ENCODE measurements at regions not wholly inside any gene's neighbourhood (a gene's known extent, or its start where the extent isn't known, plus 50 kb on each side); places are given as distances from the start of the nearest gene placed in this dataset.
"Not testable (repeated sequence)": the region's sequence is repeated elsewhere in the genome, so short reads cannot be mapped to it uniquely, and the experiment has no call there.

DNA sequence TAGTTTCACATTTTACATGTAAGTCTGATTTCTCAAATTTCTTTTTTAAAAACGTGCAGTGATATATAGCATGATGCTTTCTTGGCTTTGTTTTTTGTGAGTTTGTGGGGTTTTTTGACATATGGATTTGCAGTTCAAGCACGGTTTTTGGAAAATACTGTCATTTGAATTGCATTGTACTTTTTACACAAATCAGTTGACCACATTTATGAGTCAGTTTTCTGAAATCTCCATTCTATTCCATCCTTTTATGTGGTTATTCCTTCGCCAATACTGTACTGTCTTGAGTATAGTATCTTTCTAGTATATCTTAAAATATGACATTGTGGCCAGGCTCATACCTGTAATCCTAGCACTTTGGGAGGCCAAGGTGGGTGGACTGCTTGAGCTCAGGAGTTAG is 890.0 kb upstream of the CITED2 start:
- ATAC-seq (no peak), DNase-seq (ENCODE audit: low spot score in 2 of 2) (no peak)
- Mint-ChIP-seq H3K36me3 (no peaks in the 10 kb centered on the region), H3K27ac (no peak overlapping the region), H3K9me3 (no peaks in the 10 kb centered on the region)

DNA sequence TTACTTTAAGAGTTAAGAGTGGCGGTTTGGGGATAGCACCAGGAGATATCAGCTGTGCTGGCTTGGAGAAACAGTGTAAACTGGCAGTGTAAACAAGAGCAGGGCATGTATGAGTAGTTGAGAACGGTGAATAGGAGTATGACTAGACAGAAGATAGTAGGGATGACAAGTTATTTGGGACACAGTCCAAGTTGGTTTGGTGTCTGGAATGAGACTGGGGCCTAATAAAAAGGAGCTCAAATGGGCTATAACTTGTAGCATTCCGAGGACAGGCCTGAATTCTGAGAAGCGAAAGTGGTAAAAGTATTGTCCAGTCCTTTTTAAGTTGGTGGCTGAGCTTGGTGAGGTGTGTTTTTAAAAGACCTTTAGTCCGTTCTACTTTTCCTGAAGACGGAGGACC is 883.9 kb upstream of the CITED2 start:
- not testable (repeated sequence) for ATAC-seq; H3K27ac Mint-ChIP-seq; H3K36me3 Mint-ChIP-seq; H3K9me3 Mint-ChIP-seq; DNase-seq (ENCODE audit: low spot score in 2 of 2)

DNA sequence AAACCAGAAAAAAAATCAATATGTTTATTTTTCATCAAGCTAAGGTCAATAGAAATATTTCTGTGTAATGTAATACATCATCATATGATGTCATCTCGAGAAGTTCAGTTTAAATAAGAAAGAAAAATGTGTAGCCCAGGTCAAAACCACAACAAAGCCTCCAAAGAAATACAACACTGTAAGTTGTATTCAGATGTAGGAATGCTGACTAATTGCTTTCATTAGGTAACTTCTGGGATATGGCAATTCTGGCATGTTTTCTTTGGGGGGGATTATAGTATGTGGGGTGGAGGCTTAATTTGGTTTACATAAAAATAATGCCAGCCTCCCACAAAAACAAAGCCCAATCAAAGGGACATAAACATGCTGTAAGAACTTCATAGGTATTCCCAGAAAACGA is 881.8 kb upstream of the CITED2 start:
- no peaks in the 10 kb centered on the region for H3K36me3 Mint-ChIP-seq
- ATAC-seq: no peak
- no peaks in the 10 kb centered on the region for H3K9me3 Mint-ChIP-seq
- DNase-seq (ENCODE audit: low spot score in 2 of 2): no peak
- no peak overlapping the region for H3K27ac Mint-ChIP-seq

DNA sequence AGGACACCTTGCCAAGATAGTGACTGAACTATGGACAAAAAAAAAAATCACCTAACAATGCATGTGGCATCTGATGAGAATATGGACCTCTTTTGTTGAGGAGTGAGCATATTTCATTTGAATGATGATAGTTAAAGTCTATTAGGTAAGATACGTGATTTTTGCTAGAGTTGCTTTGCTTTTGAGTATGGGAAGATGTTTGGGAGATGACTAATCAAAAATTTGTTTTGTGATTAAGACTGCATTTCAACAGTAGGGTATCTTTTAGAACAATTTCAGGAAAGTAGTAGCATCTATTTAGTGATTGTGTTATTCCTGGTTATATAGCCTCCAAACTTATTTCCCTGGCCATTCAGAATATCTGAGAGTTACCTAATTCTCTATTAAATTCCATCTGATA is 878.6 kb upstream of the CITED2 start:
- DNase-seq (ENCODE audit: low spot score in 2 of 2) (no peak), ATAC-seq (no peak)
- H3K9me3 Mint-ChIP-seq: no peaks in the 10 kb centered on the region
- no peak overlapping the region for H3K27ac Mint-ChIP-seq
- H3K36me3 Mint-ChIP-seq: no peaks in the 10 kb centered on the region

DNA sequence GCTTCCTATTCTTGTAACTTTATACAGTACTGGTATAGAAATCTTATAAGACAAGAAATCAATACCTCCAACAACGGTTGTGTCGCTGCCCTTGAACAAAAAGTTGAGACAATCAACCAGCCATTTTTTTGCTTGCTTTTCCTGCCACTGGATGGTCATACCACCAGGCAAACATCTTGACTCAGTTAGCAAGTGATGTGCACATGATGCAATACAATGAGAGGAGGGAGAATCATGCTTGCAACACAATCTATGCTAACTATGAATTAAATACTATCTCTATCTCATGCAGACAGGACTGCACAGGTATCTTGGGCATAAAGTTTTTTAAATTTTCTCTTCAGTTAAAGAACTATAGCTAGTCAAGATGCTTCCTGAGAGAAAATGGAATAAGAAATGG is 877.7 kb upstream of the CITED2 start:
- no peaks in the 10 kb centered on the region for H3K9me3 Mint-ChIP-seq
- no peaks in the 10 kb centered on the region for H3K36me3 Mint-ChIP-seq
- no peak for DNase-seq (ENCODE audit: low spot score in 2 of 2)
- ATAC-seq: no peak
- H3K27ac Mint-ChIP-seq: no peak overlapping the region

DNA sequence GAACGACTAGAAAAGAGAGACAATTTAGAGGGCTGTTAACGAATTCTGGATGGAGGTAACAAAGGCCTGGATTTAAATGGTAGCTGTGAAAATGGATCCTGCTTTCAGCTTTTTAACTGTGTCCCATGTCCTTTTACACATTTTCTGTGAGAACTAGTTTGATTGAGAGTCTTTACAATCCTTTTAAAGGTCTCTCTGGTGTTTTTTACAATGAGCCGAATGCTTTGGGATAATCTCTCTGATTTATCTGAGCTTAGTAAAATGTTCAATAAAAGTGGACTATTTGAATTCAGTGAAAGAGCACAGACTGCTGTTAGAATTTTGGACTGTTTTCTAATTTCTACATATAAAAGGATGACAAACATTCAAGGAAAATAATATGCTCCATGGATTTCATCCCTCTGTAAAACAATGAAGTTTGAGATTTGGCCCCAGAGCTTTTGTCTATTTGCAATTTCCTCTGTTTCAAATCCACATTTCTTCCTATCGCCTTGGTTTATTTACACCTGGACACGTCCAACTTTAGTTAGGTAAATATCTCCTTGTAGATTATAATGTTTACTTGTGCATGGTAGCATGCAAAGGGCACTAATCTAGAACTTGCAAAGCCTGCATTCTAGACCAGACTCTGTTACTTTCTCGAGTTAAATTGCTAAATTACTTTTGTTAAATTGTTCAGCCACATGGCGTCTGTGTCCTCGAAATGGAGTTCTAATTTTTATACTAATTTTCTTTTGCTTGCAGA is 871.0 kb upstream of the CITED2 start:
- H3K9me3 Mint-ChIP-seq: no peaks in the 10 kb centered on the region
- no peaks in the 10 kb centered on the region for H3K36me3 Mint-ChIP-seq
- no peak overlapping the region for H3K27ac Mint-ChIP-seq
- DNase-seq (ENCODE audit: low spot score in 2 of 2) (no peak), ATAC-seq (no peak)

DNA sequence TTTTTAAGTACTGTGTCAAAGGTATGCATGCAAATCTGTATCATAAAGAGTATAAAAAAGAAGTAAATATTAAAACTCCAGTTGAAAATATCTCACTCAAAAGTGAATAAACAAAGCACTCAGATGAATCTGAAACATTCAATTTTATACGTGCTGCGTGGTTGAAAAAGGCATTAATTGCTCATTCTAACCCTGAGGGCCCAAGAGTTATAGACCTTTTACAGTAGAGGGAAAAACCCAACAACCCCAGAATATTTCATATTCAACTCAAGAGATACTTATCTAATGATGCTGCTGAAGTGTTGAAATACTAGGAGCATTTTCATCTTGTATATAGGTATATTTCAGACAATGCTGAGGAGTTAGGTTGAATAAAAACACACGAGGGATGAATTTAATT is 862.8 kb upstream of the CITED2 start:
- no peak for ATAC-seq
- no peak overlapping the region for H3K27ac Mint-ChIP-seq

DNA sequence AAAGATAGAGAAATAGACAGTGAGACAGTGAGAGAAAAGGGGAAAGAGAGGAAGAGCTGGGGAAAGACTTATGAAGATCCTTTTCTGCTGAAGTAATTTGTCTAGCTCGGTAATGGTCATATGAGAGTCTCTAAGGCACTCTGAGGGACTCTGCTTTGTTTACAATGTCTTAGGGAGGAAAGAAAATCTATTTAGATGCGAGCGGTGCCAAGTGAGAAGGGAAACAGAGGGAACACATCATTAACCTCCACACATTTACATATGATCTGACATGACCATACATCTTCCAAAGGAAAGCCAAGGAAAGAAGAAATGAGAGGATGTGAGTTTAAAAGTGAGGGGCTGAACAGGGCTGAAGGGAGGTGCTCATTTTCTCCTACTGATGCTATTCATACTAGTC is 862.3 kb upstream of the CITED2 start:
- Mint-ChIP-seq H3K27ac (no peak overlapping the region), H3K9me3 (peaks cover 6 to 12% of the 10 kb centered on the region in 2 donors), H3K36me3 (peaks cover 0 to 11% of the 10 kb centered on the region in 2 donors)
- DNase-seq (ENCODE audit: low spot score in 2 of 2): no peak
- ATAC-seq: no peak

More for the DNA sequence above, 862.8 kb upstream of the CITED2 start:
- H3K9me3 Mint-ChIP-seq: peaks cover 6 to 7% of the 10 kb centered on the region in 2 donors
- no peak for DNase-seq (ENCODE audit: low spot score in 2 of 2)
- H3K36me3 Mint-ChIP-seq: peaks cover 0 to 6% of the 10 kb centered on the region in 2 donors

DNA sequence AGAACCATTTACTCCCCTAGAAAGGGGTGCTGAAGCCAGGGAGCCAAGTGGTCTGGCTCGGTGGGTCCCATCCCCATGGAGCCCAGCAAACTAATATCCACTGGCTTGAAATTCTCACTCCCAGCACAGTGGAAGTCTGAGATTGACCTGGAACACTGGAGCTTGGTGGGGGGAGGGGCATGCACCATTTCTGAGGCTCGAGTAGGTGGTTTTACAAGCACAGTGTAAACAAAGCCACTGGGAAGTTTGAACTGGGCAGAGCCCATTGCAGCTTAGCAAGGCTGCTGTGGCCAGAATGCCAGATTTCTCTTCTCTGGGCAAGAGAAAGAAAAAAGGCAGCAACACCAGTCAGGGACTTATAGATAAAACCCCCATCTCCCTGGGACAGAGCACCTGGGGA is 855.8 kb upstream of the CITED2 start:
- Mint-ChIP-seq H3K27ac (no peak overlapping the region), H3K9me3 (peaks cover 6 to 20% of the 10 kb centered on the region in 2 donors), H3K36me3 (peaks cover 0 to 23% of the 10 kb centered on the region in 2 donors)
- DNase-seq (ENCODE audit: low spot score in 2 of 2): no peak
- ATAC-seq: no peak

DNA sequence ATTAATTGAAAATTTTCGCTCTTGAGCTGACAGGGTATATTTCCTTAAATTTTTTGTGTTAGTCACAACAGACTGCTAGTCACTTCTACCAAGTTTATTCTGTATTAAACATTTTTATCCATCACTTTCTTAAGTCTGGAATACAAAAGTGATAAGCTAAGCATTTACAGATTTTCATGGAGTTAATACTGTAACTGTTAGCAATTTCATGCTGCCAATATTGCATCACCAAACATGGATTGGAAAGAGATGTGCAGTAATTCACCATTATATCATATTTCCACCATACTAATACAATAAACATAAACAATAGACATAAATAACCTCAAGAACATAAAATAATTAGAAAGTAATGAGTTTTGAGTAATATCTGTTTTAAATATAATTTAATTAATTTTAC is 854.0 kb upstream of the CITED2 start:
- Mint-ChIP-seq H3K36me3 (peaks cover 0 to 23% of the 10 kb centered on the region in 2 donors), H3K9me3 (peaks cover 6 to 20% of the 10 kb centered on the region in 2 donors), H3K27ac (no peak overlapping the region)
- ATAC-seq (no peak), DNase-seq (ENCODE audit: low spot score in 2 of 2) (no peak)

DNA sequence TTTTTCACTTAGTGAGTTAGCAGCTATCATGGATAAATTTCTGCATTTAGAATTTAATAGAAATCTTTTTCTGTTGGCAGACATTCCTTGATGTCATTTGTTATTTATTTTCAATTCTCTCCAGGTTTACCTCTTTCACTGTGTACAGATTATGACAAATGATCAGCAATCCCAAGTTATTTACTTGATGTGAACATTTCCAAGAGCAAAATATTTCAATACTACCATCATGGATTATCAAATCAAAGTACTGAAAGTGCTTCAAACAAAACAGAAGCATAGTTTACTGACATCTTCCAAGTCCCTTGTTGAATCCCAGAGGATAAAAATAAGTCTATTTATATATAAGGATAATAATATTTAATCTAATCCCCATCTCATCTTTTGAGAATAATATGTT is 852.2 kb upstream of the CITED2 start:
- DNase-seq (ENCODE audit: low spot score in 2 of 2) (no peak), ATAC-seq (no peak)
- Mint-ChIP-seq H3K9me3 (peaks cover 0 to 8% of the 10 kb centered on the region in 2 donors), H3K27ac (no peak overlapping the region), H3K36me3 (peaks cover 0 to 11% of the 10 kb centered on the region in 2 donors)

DNA sequence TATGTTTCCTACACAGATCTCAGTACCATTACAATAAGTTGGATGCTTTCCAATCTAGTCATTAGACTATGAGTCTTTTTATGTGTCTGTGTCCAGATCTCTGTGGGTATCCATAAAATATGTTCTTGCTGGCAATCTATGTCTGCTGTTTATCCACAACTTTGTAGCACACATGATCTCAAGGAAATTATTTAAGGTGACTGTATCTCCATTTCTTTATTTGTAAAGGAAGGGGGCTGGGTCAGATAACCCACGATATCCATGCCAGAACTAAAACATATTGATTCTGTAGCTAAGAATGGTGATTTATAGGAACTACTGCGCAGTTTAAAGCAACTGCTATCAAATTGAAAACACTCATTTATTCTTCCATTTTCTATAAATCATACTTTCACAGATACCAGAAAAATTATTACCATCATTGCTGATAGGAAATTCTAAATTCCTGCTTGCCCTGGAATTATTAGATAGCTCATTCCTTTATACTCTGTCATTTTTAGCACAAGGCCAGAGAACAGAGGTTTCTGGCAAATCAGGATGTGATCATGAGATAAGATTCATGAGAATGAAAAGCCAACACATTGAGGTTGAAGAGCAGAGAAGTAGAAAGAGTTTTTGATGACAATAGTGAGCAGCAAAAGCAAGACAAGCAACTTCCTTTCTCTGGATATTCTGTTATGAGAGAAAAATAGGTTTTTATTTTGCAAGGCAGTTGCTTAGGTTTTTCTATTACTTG is 851.4 kb upstream of the CITED2 start:
- Mint-ChIP-seq H3K27ac (no peak overlapping the region), H3K9me3 (peaks cover 0 to 5% of the 10 kb centered on the region in 2 donors), H3K36me3 (peaks cover 0 to 4% of the 10 kb centered on the region in 2 donors)
- DNase-seq (ENCODE audit: low spot score in 2 of 2) (no peak), ATAC-seq (no peak)

DNA sequence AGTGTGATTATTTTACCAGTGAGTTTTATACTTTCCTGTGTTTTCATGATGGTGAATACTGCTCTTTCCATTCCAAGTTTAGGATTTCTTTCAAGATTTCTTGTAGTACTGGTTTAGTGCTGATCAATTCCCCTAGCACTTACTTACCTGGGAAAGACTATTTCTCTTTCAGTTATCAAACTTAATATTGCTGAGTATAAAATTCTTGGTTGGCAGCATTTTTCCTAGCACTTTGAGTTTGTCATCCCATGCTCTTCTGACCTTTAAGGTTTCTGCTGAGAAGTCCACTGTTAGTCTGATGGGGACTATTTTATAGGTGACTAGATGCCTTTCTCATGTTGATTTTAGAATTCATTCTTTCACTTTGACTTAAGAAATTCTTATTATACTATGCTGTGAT is 842.8 kb upstream of the CITED2 start:
- DNase-seq (ENCODE audit: low spot score in 2 of 2): no peak
- H3K36me3 Mint-ChIP-seq: peaks cover 0 to 12% of the 10 kb centered on the region in 2 donors
- no peak overlapping the region for H3K27ac Mint-ChIP-seq
- no peak for ATAC-seq
- H3K9me3 Mint-ChIP-seq: peaks cover 12 to 16% of the 10 kb centered on the region in 2 donors

DNA sequence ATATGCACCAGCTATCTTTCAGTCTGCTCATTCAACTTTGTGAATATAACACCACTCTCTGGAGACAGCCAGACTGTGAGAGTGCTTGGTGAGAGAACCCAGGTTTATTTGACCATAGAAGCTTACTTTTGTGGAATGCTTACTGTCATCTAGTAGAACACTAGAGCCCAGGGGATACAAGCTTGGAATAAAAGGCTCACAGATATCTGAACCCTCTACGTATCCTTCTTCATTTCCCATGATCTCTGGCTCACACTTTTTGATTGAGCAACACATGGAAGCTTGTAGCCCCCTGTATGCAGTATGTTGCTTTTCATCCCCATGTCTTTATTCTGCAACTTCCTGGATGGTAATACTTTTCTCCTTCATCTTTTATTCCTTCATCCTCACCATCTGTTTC is 835.3 kb upstream of the CITED2 start:
- Mint-ChIP-seq H3K36me3 (no peaks in the 10 kb centered on the region), H3K27ac (no peak overlapping the region), H3K9me3 (peaks cover 0 to 4% of the 10 kb centered on the region in 2 donors)
- DNase-seq (ENCODE audit: low spot score in 2 of 2): no peak
- ATAC-seq: no peak

DNA sequence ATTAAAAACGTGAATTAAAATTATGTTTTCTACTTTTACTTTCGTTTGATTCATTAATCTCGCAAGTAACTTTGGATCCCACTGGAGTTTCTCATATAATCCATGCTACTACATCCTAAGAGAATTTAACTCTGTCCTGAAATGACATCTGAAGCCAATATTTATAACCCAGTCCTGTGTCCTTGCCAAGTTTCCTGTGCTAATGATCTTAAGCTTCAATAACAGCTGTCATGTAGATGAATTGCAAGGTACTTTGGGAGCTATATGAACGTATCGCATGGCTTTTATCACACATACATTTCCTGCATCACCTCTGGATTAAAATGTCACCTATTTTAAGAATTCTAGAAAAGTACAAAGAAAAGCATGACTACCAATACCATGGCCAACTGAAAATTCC is 833.8 kb upstream of the CITED2 start:
- no peak for ATAC-seq
- Mint-ChIP-seq H3K36me3 (no peaks in the 10 kb centered on the region), H3K9me3 (no peaks in the 10 kb centered on the region), H3K27ac (no peak overlapping the region)
- DNase-seq (ENCODE audit: low spot score in 2 of 2): no peak

DNA sequence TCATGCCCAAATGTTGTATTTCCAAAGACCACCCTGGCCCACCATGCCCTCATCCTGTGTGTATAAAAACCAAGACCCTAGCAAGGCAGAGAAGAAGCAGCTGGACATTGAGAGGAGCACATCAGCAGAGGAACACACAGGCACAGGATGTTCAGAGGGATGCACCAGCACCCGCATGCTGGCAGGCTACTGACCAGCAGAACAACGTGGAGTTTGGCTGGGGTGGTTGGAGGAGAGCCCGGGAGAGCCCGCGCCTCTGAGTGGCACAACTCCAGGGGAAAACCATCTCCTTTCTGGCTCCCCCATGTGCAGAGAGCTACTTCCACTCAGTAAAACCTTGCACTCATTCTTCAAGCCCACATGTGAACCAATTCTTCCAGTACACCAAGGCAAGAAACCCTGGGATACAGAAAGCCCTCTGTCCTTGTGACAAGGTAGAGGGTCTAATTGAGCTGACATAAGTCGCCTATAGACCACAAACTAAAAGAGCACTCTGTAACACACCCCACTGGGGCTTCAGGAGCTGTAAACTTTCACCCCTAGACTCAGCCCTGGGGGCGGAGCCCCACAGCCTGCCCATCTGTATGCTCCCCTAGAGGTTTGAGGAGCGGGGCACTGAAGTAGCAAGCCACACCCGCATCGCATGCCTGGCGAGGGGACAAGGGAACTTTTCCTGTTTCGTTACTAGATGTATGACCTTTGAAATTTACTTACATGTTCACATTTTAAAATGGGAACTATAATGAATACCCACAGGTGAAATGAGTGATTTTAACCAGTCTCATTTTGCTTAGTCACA is 831.5 kb upstream of the CITED2 start:
- Mint-ChIP-seq H3K9me3 (no peaks in the 10 kb centered on the region), H3K27ac (no peak overlapping the region), H3K36me3 (no peaks in the 10 kb centered on the region)
- no peak for DNase-seq (ENCODE audit: low spot score in 2 of 2)
- no peak for ATAC-seq

DNA sequence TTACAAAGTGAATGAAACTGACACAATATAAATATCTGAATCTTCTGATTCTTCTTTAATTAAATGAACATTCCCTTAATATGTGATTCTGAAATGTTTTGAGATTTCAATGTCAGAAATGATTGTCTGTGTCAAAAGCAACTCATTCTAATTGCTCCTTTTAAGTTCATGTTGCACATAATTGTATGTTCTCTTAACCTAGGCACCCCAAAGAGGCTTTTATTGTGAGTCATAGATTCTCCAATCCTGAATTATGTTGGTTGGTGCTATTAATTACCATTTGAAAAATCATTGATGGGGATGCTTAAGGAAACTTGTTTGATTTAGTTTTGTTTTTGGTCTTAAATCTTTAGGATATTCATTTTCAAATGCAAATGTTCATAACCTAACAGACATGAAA is 829.7 kb upstream of the CITED2 start:
- Mint-ChIP-seq H3K9me3 (no peaks in the 10 kb centered on the region), H3K27ac (no peak overlapping the region), H3K36me3 (no peaks in the 10 kb centered on the region)
- ATAC-seq: no peak
- no peak for DNase-seq (ENCODE audit: low spot score in 2 of 2)

Measured in activated naive CD4-positive, alpha-beta T cell treated with anti-CD3 and anti-CD28 coated beads, Interleukin-2, amount 50 U/mL, for 72 hours (primary cell).